Right lobe of liver (tissue), 4 donors: ENCODE measurements at regions not wholly inside any gene's neighbourhood (a gene's known extent, or its start where the extent isn't known, plus 50 kb on each side); places are given as distances from the start of the nearest gene placed in this dataset.

ENCODE experiments used
- POLR2A ChIP-seq: fragments of 450-650 bp; IDR thresholded peaks from one replicate; pipeline ENCODE4 v1.6.1; 2017; ENCODE audit warnings: antibody characterized with exemption, mild to moderate bottlenecking
- TF ChIP-seq, protein P1 (sequence below), 4 donors: fragments of 200-600 bp in 3 of 4; fragments of 450-650 bp in 1 of 4; IDR thresholded peaks; one replicate each; pipeline versions ENCODE4 v1.5.1 to v1.8.0; 2016 to 2022; ENCODE audit warnings: antibody characterized with exemption in 4 of 4, mild to moderate bottlenecking in 2 of 4
- donor health status: DM: no; HTN: no; CAD: no.
- donor health status: DM: no; HTN: no; CAD: no.
- donor health status: DM: no; HTN: yes; CAD: no.

- TF ChIP-seq, protein P1, sequence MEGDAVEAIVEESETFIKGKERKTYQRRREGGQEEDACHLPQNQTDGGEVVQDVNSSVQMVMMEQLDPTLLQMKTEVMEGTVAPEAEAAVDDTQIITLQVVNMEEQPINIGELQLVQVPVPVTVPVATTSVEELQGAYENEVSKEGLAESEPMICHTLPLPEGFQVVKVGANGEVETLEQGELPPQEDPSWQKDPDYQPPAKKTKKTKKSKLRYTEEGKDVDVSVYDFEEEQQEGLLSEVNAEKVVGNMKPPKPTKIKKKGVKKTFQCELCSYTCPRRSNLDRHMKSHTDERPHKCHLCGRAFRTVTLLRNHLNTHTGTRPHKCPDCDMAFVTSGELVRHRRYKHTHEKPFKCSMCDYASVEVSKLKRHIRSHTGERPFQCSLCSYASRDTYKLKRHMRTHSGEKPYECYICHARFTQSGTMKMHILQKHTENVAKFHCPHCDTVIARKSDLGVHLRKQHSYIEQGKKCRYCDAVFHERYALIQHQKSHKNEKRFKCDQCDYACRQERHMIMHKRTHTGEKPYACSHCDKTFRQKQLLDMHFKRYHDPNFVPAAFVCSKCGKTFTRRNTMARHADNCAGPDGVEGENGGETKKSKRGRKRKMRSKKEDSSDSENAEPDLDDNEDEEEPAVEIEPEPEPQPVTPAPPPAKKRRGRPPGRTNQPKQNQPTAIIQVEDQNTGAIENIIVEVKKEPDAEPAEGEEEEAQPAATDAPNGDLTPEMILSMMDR (IDR thresholded peaks at IDR 0.05): no peak
- no peak for TF ChIP-seq POLR2A
Observed at GRCh38 chr2:122338000-122338399, 582.5 kb downstream of the TSN start.
